Endothelial cell of umbilical vein (primary cell): ENCODE measurements at regions not wholly inside any gene's neighbourhood (a gene's known extent, or its start where the extent isn't known, plus 50 kb on each side); places are given as distances from the start of the nearest gene placed in this dataset.
A peak's percentile ranks its signal among the peaks of the same experiment; 100 is the strongest.

ENCODE experiments used
- BruUV-seq: library from RNA; stranded (reverse); fragments of 400-500 nt; replicated peaks from 2 replicates; lab custom pipeline; 2021; lab: Mats Ljungman, UMichigan
- CTCF ChIA-PET: fragments of 300-600, 350-600 bp; sonication (Branson Sonifier 250); formaldehyde crosslinking; loops from one replicate; lab custom pipeline; 2021; ENCODE audit warnings: antibody characterized with exemption, inconsistent platforms; lab: Charles Lee
- POLR2A ChIA-PET: fragments of 300-600, 350-600 bp; sonication (Branson Sonifier 250); formaldehyde crosslinking; loops from one replicate; lab custom pipeline; 2021; ENCODE audit warnings: antibody characterized with exemption, inconsistent platforms; lab: Charles Lee
- DNase-seq: peaks from one replicate; pipeline ENCODE4 v3.0.0-alpha.2; 2011; ENCODE audit warnings: low read depth, low spot score
- FAIRE-seq: peaks from 2 replicates; lab custom pipeline; 2011; peaks lifted over from hg19 to GRCh38; lab: Jason Lieb, UNC
- H2AFZ ChIP-seq: 2 replicates; pipeline ENCODE4 v1.6.0; 2012; ENCODE audit warnings: low read depth, low read length, control low read depth, inconsistent platforms
- H3K27ac ChIP-seq: 2 replicates; pipeline ENCODE4 v1.5.1; 2011; ENCODE audit warnings: low read depth, mild to moderate bottlenecking, control low read depth, low read length, moderate library complexity; ENCODE audit not compliant: insufficient read depth
- H3K27me3 ChIP-seq, 2 experiments: 2 replicates each; pipeline versions ENCODE4 v1.6.0 to v1.6.1; 2011; ENCODE audit warnings: low read length in 2 of 2, mixed read lengths in 1 of 2; ENCODE audit not compliant: control insufficient read depth in 2 of 2, insufficient read depth in 2 of 2
- H3K36me3 ChIP-seq, 2 experiments: 2 replicates in 1 of 2; 3 replicates in 1 of 2; pipeline ENCODE4 v1.5.1; 2011; ENCODE audit warnings: low read length in 2 of 2, mild to moderate bottlenecking in 1 of 2, moderate library complexity in 1 of 2; ENCODE audit not compliant: control insufficient read depth in 2 of 2, insufficient read depth in 2 of 2; ENCODE audit errors: extremely low read depth in 1 of 2
- H3K4me1 ChIP-seq: 3 replicates; pipeline ENCODE4 v1.5.1; 2011; ENCODE audit warnings: mild to moderate bottlenecking, low read length; ENCODE audit not compliant: control insufficient read depth, insufficient read depth; ENCODE audit errors: extremely low read depth
- H3K4me2 ChIP-seq: 2 replicates; pipeline ENCODE4 v1.6.1; 2011; ENCODE audit warnings: low read length, control low read depth, mixed read lengths; ENCODE audit not compliant: insufficient read depth
- H3K4me3 ChIP-seq, 3 experiments: fragments of 200-600 bp in 1 of 3; sonication (generic), shearing (Covaris generic) in 1 of 3; replicated peaks in 1 of 3; 2 replicates each; pipeline ENCODE4 v1.5.1; 2011 to 2016; ENCODE audit warnings: control low read depth in 3 of 3, low read length in 3 of 3, mild to moderate bottlenecking in 2 of 3, inconsistent platforms in 1 of 3, low read depth in 1 of 3, moderate library complexity in 1 of 3; ENCODE audit not compliant: insufficient read depth in 1 of 3
- H3K79me2 ChIP-seq: 2 replicates; pipeline ENCODE4 v1.6.0; 2012; ENCODE audit warnings: low read length, inconsistent platforms; ENCODE audit not compliant: control insufficient read depth, insufficient read depth
- H3K9ac ChIP-seq: replicated peaks from 2 replicates; pipeline ENCODE3; 2011; ENCODE audit warnings: low read length, control low read depth; ENCODE audit not compliant: insufficient read depth; ENCODE audit errors: extremely low read depth
- H3K9me1 ChIP-seq: replicated peaks from 3 replicates; pipeline ENCODE4 v1.6.0; 2011; ENCODE audit warnings: mild to moderate bottlenecking, low read length; ENCODE audit not compliant: control insufficient read depth, insufficient read depth; ENCODE audit errors: extremely low read depth
- H3K9me3 ChIP-seq: replicated peaks from 2 replicates; pipeline ENCODE4 v1.5.1; 2012; ENCODE audit warnings: low read length, inconsistent platforms; ENCODE audit not compliant: control insufficient read depth, insufficient read depth
- H4K20me1 ChIP-seq: replicated peaks from 2 replicates; pipeline ENCODE3; 2011; ENCODE audit warnings: mild to moderate bottlenecking, low read length; ENCODE audit not compliant: control insufficient read depth, insufficient read depth; ENCODE audit errors: extremely low read depth
- FOS ChIP-seq: IDR thresholded peaks from 2 replicates; pipeline ENCODE4 v1.6.1; 2011; ENCODE audit warnings: mild to moderate bottlenecking, low read length, moderate library complexity, borderline replicate concordance; ENCODE audit not compliant: insufficient read depth
- GATA2 ChIP-seq: IDR thresholded peaks from 2 replicates; pipeline ENCODE4 v1.7.0; 2011; ENCODE audit warnings: low read depth, mild to moderate bottlenecking, moderate library complexity, mixed read lengths, low read length; ENCODE audit not compliant: insufficient read length, insufficient read depth
- MYC ChIP-seq: IDR thresholded peaks from one replicate; pipeline ENCODE4 v1.6.1; 2011; ENCODE audit warnings: mild to moderate bottlenecking, low read depth, low read length
- POLR2AphosphoS5 ChIP-seq: IDR thresholded peaks from 2 replicates; pipeline ENCODE4 v1.6.1; 2012; ENCODE audit warnings: low read depth, mild to moderate bottlenecking, control low read depth, low read length, moderate library complexity; ENCODE audit not compliant: insufficient read depth
- dilution Hi-C: fragments of 300-500 bp; cut with MboI; formaldehyde crosslinking; loops from one replicate; pipeline ENCODE4 v1.15.0; 2019; ENCODE audit warnings: low sequenced_read_pairs; ENCODE audit not compliant: extremely low pct_ligation_motif_present
- intact Hi-C: fragments of 100-400 bp; cut with micrococcal nuclease; formaldehyde crosslinking; loops from one replicate; pipeline ENCODE4 v1.10.0; 2022
- TF ChIP-seq, protein P1 (sequence below): IDR thresholded peaks from 2 replicates; pipeline ENCODE4 v1.6.1; 2011; ENCODE audit not compliant: insufficient read depth, insufficient read length

DNA sequence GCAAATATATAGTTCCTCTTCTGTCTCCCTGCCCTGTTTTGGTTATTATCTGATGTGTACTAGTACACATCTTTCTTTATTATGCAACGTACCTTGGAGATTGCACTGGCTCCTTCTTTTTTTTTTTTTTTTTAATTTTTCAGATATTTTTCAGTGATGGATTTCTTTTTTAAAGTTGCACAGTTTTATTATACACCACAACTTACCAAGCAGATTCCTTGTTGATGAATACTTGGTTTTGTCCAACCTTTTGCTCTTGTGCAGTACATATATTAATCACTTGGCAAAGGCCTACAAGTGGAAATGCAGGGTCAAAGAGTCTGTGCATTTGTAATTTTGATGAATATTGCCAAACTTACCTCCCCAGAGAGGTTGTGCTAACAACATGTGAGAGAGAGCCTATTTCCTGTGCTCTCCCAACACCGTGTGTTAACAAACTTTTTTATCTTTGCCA is 50.1 kb upstream of the RNF24 start:
- CTCF ChIA-PET: interaction anchor here (1.7 to 6.0 kb wide), 3 partner anchors 22 to 52 kb away, joined by 4 to 29 read pairs (median 6); partner anchors contain the start of gene RNF24
- H3K4me1 ChIP-seq: peaks cover 41% of the 10 kb centered on the region
- H3K9me1 ChIP-seq: no peaks in the 10 kb centered on the region
- peak overlapping the region; percentile 68 for H3K9ac ChIP-seq
- peak overlapping the region in 1 of 3 experiments; percentile 8 for H3K4me3 ChIP-seq
- no peaks in the 10 kb centered on the region for H3K9me3 ChIP-seq
- DNase-seq (peak; percentile 78), FAIRE-seq (peak; percentile 82)
- no TSS peak for BruUV-seq
- no peak overlapping the region for H2AFZ ChIP-seq
- H3K79me2 ChIP-seq: no peaks in the 10 kb centered on the region
- no peaks in the 10 kb centered on the region for H3K27me3 ChIP-seq
- H3K4me2 ChIP-seq: peak overlapping the region; percentile 79
- peak overlapping the region; percentile 90 for H3K27ac ChIP-seq
- dilution Hi-C loops (no loop called here), intact Hi-C loops (no loop called here)
- POLR2A ChIA-PET: no interaction called here
- peak; percentile 35 for TF ChIP-seq GATA2
- no peak for TF ChIP-seq MYC
- TF ChIP-seq, protein P1, sequence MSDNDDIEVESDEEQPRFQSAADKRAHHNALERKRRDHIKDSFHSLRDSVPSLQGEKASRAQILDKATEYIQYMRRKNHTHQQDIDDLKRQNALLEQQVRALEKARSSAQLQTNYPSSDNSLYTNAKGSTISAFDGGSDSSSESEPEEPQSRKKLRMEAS: no peak
- peak; percentile 58 for TF ChIP-seq FOS
- peak; percentile 49 for TF ChIP-seq POLR2AphosphoS5
- H3K36me3 ChIP-seq: no peaks in the 10 kb centered on the region
- no peaks in the 10 kb centered on the region for H4K20me1 ChIP-seq
